OCI-LY7 (cell line): ENCODE measurements at regions not wholly inside any gene's neighbourhood (a gene's known extent, or its start where the extent isn't known, plus 50 kb on each side); places are given as distances from the start of the nearest gene placed in this dataset.

Experiments used
- CTCF ChIP-seq: fragments of 200-600 bp; sonication (generic); conservative IDR thresholded peaks from 2 replicates; pipeline ENCODE4 v1.5.1; 2014; ENCODE audit warnings: mild to moderate bottlenecking, antibody characterized with exemption, low read length, moderate library complexity, mixed read lengths
- EZH2phosphoT487 ChIP-seq: fragments of 200-600 bp; sonication (generic); IDR thresholded peaks from 2 replicates; pipeline ENCODE4 v1.6.1; 2018; ENCODE audit warnings: low read depth, borderline replicate concordance, mild to moderate bottlenecking, mixed run types, antibody characterized with exemption, low read length, moderate library complexity, mixed read lengths

GRCh38 chr17:63331301-63332061, 114.6 kb downstream of the CYB561 start:
- no peak for TF ChIP-seq CTCF
- TF ChIP-seq EZH2phosphoT487 = no peak
